PC-3 (cell line): ENCODE measurements at regions not wholly inside any gene's neighbourhood (a gene's known extent, or its start where the extent isn't known, plus 50 kb on each side); places are given as distances from the start of the nearest gene placed in this dataset.

Experiments used
- ATAC-seq: fragments of 200-7000 bp; cut with Tn5 transposase; 2 replicates; pipeline ENCODE4 v1.9.1; 2020; ENCODE audit warnings: mild to moderate bottlenecking, moderate library complexity
- BruUV-seq: library from RNA; stranded (reverse); fragments of 400-500 nt; replicated peaks from 2 replicates; lab custom pipeline; 2021; lab: Mats Ljungman, UMichigan
- CTCF ChIA-PET: fragments of 300-600 bp; sonication (Branson Sonifier 250); formaldehyde crosslinking; loops from one replicate; lab custom pipeline; 2022; ENCODE audit warnings: antibody characterized with exemption; lab: Charles Lee
- POLR2A ChIA-PET: fragments of 300-600 bp; sonication (Branson Sonifier 250); formaldehyde crosslinking; loops from one replicate; lab custom pipeline; 2022; ENCODE audit warnings: antibody characterized with exemption; ENCODE audit not compliant: unreplicated experiment; lab: Charles Lee
- DNase-seq: peaks from one replicate; pipeline ENCODE4 v3.0.0-alpha.2; 2015
- H2AFZ ChIP-seq: fragments of 300-600 bp; sonication (generic); 2 replicates; pipeline ENCODE4 v1.6.0; 2016; ENCODE audit warnings: antibody characterized with exemption, low read length
- H3F3A ChIP-seq: fragments of 300-600 bp; sonication (generic); one replicate; pipeline ENCODE4 v1.6.0; 2017; ENCODE audit warnings: antibody characterized with exemption, low read length, control low read depth, mild to moderate bottlenecking; ENCODE audit not compliant: unreplicated experiment
- H3K27ac ChIP-seq: fragments of 300-600 bp; sonication (generic); 2 replicates; pipeline ENCODE4 v1.5.1; 2016; ENCODE audit warnings: mild to moderate bottlenecking, low read length
- H3K27me3 ChIP-seq: fragments of 300-600 bp; sonication (generic); 2 replicates; pipeline ENCODE4 v1.6.1; 2016; ENCODE audit warnings: low read length, mixed read lengths
- H3K36me3 ChIP-seq: fragments of 300-600 bp; sonication (generic); 2 replicates; pipeline ENCODE4 v1.6.1; 2016; ENCODE audit warnings: low read depth, mixed run types, low read length, mixed read lengths
- H3K4me1 ChIP-seq: fragments of 300-600 bp; sonication (generic); 2 replicates; pipeline ENCODE4 v1.5.1; 2016; ENCODE audit warnings: low read length; ENCODE audit not compliant: insufficient read depth
- H3K4me2 ChIP-seq: fragments of 300-600 bp; sonication (generic); 2 replicates; pipeline ENCODE4 v1.6.0; 2016; ENCODE audit warnings: low read length
- H3K4me3 ChIP-seq: fragments of 300-600 bp; sonication (generic); 2 replicates; pipeline ENCODE4 v1.5.1; 2016; ENCODE audit warnings: mild to moderate bottlenecking, low read length, mixed read lengths
- H3K79me2 ChIP-seq: fragments of 300-600 bp; sonication (generic); 2 replicates; pipeline ENCODE4 v1.6.1; 2017; ENCODE audit warnings: low read length, mixed read lengths
- H3K9ac ChIP-seq: fragments of 300-600 bp; sonication (generic); 2 replicates; pipeline ENCODE4 v1.6.0; 2016; ENCODE audit warnings: mild to moderate bottlenecking, low read length
- H3K9me2 ChIP-seq: fragments of 300-600 bp; sonication (generic); replicated peaks from 2 replicates; pipeline ENCODE4 v1.6.1; 2016; ENCODE audit warnings: mixed run types, low read length, mixed read lengths
- H3K9me3 ChIP-seq: fragments of 300-600 bp; sonication (generic); 2 replicates; pipeline ENCODE4 v1.6.1; 2016; ENCODE audit warnings: low read length, mixed read lengths
- H4K20me1 ChIP-seq: fragments of 300-600 bp; sonication (generic); 2 replicates; pipeline ENCODE4 v1.6.1; 2016; ENCODE audit warnings: low read length, mixed read lengths
- EZH2 ChIP-seq: fragments of 300-600 bp; sonication (generic); IDR thresholded peaks from one replicate; pipeline ENCODE4 v1.6.1; 2017; ENCODE audit warnings: antibody characterized with exemption, mild to moderate bottlenecking, low read length; ENCODE audit not compliant: unreplicated experiment
- EZH2phosphoT487 ChIP-seq: fragments of 300-600 bp; sonication (generic); IDR thresholded peaks from 2 replicates; pipeline ENCODE4 v1.6.1; 2018; ENCODE audit warnings: mild to moderate bottlenecking, antibody characterized with exemption, low read length, borderline replicate concordance
- intact Hi-C: fragments of 100-400 bp; cut with micrococcal nuclease; formaldehyde crosslinking; loops from 2 replicates; pipeline ENCODE4 v1.9.0; 2023
- TF ChIP-seq, protein P1 (sequence below): fragments of 300-600 bp; sonication (generic); conservative IDR thresholded peaks from 2 replicates; pipeline ENCODE4 v1.5.1; 2017; ENCODE audit warnings: antibody characterized with exemption, low read depth, mild to moderate bottlenecking, low read length

DNA sequence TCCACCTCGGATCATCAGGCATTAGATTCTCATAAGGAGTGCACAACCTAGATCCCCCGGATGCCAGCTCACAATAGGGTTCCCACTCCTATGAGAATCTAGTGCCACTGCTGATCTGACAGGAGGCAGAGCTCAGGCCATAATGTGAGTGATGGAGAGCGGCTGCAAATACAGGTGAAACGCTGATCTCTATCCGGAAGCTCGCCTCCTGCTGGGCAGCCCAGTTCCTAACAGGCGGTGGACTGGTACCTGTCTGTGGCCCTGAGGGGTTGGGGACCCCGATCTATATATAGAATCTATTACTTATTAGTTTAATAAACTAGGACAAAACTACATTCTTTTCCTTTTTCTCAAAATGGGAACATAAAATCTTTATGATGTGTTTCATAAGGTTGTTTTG is 741.9 kb downstream of the RFPL4B start:
- no peak for TF ChIP-seq EZH2phosphoT487
- TF ChIP-seq EZH2: no peak
- TF ChIP-seq, protein P1, sequence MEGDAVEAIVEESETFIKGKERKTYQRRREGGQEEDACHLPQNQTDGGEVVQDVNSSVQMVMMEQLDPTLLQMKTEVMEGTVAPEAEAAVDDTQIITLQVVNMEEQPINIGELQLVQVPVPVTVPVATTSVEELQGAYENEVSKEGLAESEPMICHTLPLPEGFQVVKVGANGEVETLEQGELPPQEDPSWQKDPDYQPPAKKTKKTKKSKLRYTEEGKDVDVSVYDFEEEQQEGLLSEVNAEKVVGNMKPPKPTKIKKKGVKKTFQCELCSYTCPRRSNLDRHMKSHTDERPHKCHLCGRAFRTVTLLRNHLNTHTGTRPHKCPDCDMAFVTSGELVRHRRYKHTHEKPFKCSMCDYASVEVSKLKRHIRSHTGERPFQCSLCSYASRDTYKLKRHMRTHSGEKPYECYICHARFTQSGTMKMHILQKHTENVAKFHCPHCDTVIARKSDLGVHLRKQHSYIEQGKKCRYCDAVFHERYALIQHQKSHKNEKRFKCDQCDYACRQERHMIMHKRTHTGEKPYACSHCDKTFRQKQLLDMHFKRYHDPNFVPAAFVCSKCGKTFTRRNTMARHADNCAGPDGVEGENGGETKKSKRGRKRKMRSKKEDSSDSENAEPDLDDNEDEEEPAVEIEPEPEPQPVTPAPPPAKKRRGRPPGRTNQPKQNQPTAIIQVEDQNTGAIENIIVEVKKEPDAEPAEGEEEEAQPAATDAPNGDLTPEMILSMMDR: peak; percentile 26; the same call in 1 of the 2 replicates
- Histone ChIP-seq H3F3A (no peaks in the 10 kb centered on the region), H3K9me3 (no peaks in the 10 kb centered on the region), H3K9me2 (no peaks in the 10 kb centered on the region), H3K27me3 (no peaks in the 10 kb centered on the region), H3K4me2 (no peak overlapping the region), H4K20me1 (no peaks in the 10 kb centered on the region), H3K79me2 (no peaks in the 10 kb centered on the region), H2AFZ (no peak overlapping the region), H3K4me3 (no peak overlapping the region), H3K9ac (no peak overlapping the region), H3K4me1 (no peaks in the 10 kb centered on the region), H3K27ac (no peak overlapping the region), H3K36me3 (no peaks in the 10 kb centered on the region)
- ATAC-seq (no peak), DNase-seq (no peak)
- ChIA-PET POLR2A (no interaction called here), CTCF (no interaction called here)
- intact Hi-C loops: no loop called here
- no TSS peak for BruUV-seq

DNA sequence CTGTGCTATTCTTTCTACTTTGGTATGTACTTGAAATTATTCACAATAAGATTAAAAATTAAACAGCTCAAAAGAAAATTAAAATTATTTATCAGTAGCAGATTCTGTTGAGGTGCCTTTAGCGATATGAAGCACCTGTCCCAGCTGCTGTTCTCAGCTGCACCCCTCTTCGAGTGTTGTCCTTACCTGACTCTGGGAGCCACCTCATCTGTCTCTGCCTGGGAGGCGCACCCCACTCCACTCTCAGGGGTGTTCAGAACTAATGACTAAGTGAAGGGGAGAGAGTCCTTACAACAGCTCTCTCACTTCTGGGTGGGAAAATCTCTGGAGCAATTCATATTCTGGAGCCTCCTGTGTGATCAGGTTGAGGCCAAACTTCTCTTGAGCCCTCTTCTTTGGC is 745.7 kb downstream of the RFPL4B start:
- Histone ChIP-seq H3K27ac (no peak overlapping the region), H4K20me1 (no peaks in the 10 kb centered on the region), H3F3A (no peaks in the 10 kb centered on the region), H3K4me2 (no peak overlapping the region), H3K9me3 (no peaks in the 10 kb centered on the region), H3K79me2 (no peaks in the 10 kb centered on the region), H3K9ac (no peak overlapping the region), H3K27me3 (no peaks in the 10 kb centered on the region), H3K4me3 (no peak overlapping the region), H2AFZ (no peak overlapping the region), H3K36me3 (no peaks in the 10 kb centered on the region), H3K9me2 (no peaks in the 10 kb centered on the region), H3K4me1 (no peaks in the 10 kb centered on the region)
- ATAC-seq: no peak
- ChIA-PET CTCF (no interaction called here), POLR2A (no interaction called here)
- BruUV-seq: no TSS peak
- intact Hi-C loops: no loop called here
- no peak for TF ChIP-seq EZH2
- no peak for TF ChIP-seq EZH2phosphoT487
- TF ChIP-seq, protein P1: no peak
- no peak for DNase-seq

DNA sequence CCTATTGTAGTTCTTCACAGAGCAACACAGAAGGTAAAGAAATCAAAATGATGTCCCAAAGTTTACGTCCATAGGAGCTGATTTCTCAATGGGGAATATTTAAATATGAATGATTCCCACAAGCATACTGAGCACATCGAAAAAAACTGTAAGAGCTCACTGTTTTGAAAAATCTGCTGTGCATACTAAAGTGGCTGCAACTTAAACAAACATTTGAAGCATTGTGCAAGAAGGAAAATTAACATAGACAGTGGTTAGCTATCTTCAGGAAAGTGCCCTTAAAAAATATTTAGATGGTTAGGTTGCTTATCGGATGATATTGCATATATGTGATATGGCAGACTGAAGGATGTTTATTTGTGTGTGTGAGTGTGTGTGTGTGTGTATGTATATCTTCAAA is 747.6 kb downstream of the RFPL4B start:
- DNase-seq (no peak), ATAC-seq (no peak)
- no peak overlapping the region for H3K9ac ChIP-seq
- BruUV-seq: no TSS peak
- no peak overlapping the region for H3K4me3 ChIP-seq
- TF ChIP-seq, protein P1: no peak
- TF ChIP-seq EZH2 (no peak), EZH2phosphoT487 (no peak)
- intact Hi-C loops: no loop called here
- no peaks in the 10 kb centered on the region for H3K36me3 ChIP-seq
- no peaks in the 10 kb centered on the region for H4K20me1 ChIP-seq
- no peak overlapping the region for H3K27ac ChIP-seq
- POLR2A ChIA-PET: no interaction called here
- CTCF ChIA-PET: no interaction called here
- H3K9me3 ChIP-seq: no peaks in the 10 kb centered on the region
- H3K4me1 ChIP-seq: no peaks in the 10 kb centered on the region
- no peak overlapping the region for H2AFZ ChIP-seq
- no peak overlapping the region for H3K4me2 ChIP-seq
- no peaks in the 10 kb centered on the region for H3K27me3 ChIP-seq
- no peaks in the 10 kb centered on the region for H3K79me2 ChIP-seq
- no peaks in the 10 kb centered on the region for H3F3A ChIP-seq
- H3K9me2 ChIP-seq: no peaks in the 10 kb centered on the region
